Heart left ventricle (tissue), 13 donors: ENCODE measurements at regions not wholly inside any gene's neighbourhood (a gene's known extent, or its start where the extent isn't known, plus 50 kb on each side); places are given as distances from the start of the nearest gene placed in this dataset.

ENCODE experiments used
- CTCF ChIP-seq, 12 donors: fragments of 200-600 bp; sonication (generic) in 4 of 12; IDR thresholded peaks; one replicate each; pipeline versions ENCODE4 v1.5.0 to v1.8.0; 2018 to 2022; ENCODE audit warnings: antibody characterized with exemption in 12 of 12, mild to moderate bottlenecking in 5 of 12
- POLR2A ChIP-seq, 2 donors: fragments of 450-650 bp; IDR thresholded peaks; one replicate each; pipeline ENCODE4 v1.6.1; 2017; ENCODE audit warnings: antibody characterized with exemption in 2 of 2, mild to moderate bottlenecking in 2 of 2, moderate library complexity in 2 of 2
- donor health status: ischemic (EF 13 %, LVEDD 7.1; RV severe dilation, severe dysfunction).
- donor health status: DM: no; HTN: yes; CAD: no.
- donor health status: DM: no; HTN: no; CAD: no.
- donor health status: ischemic (EF 25% LVEDD 6.9; RV normal size, moderate dysfunction).
- donor health status: ischemic (EF 25% LVEDD 5.7; RV mildly dilated, moderate dysfunction).
- donor health status: ischemic (EF 35%, LVEDD 5.7; RV mildly dilated, moderate dysfunction).
- donor health status: nonischemic (EF 11% LVEDD 7.7; RV severe dilation, severe dysfunction).
- donor health status: DM: yes; HTN: yes; CAD: no.
- donor health status: PGD.
- donor health status: ischemic (EF 29% LVEDD 5.4; RV normal size, mild dysfunction).
- donor health status: nonischemic (EF 23%, LVEDD 6.1; RV moderate dilation, normal function).

- no peak for TF ChIP-seq CTCF (IDR thresholded peaks at IDR 0.05)
- TF ChIP-seq POLR2A (IDR thresholded peaks at IDR 0.05), result no peak
Observed at GRCh38 chr3:3578718-3579117, 220.5 kb upstream of the LRRN1 start.
